Loucy (cell line): ENCODE measurements at regions not wholly inside any gene's neighbourhood (a gene's known extent, or its start where the extent isn't known, plus 50 kb on each side); places are given as distances from the start of the nearest gene placed in this dataset.

Source experiments
- H2AFZ ChIP-seq: fragments of 200-600 bp; sonication (generic); 2 replicates; pipeline ENCODE4 v1.6.0; 2016; ENCODE audit warnings: antibody characterized with exemption, mild to moderate bottlenecking, low read length, moderate library complexity
- H3F3A ChIP-seq: fragments of 200-600 bp; 2 replicates; pipeline ENCODE4 v1.6.0; 2016; ENCODE audit warnings: antibody characterized with exemption, low read depth, mild to moderate bottlenecking
- H3K27me3 ChIP-seq: fragments of 200-600 bp; sonication (generic); 2 replicates; pipeline ENCODE4 v1.6.1; 2014; ENCODE audit warnings: low read length, mild to moderate bottlenecking; ENCODE audit not compliant: insufficient read depth, poor library complexity, severe bottlenecking
- H3K36me3 ChIP-seq: fragments of 200-600 bp; sonication (generic); 2 replicates; pipeline ENCODE4 v1.6.1; 2016; ENCODE audit warnings: low read length; ENCODE audit not compliant: insufficient read depth
- H3K4me1 ChIP-seq: fragments of 200-600 bp; sonication (generic); 2 replicates; pipeline ENCODE4 v1.5.1; 2014; ENCODE audit warnings: low read length, mild to moderate bottlenecking; ENCODE audit not compliant: insufficient read depth, poor library complexity, severe bottlenecking
- H3K4me2 ChIP-seq: fragments of 200-600 bp; sonication (generic); 2 replicates; pipeline ENCODE4 v1.6.0; 2014; ENCODE audit warnings: antibody characterized with exemption, low read length, low read depth, mild to moderate bottlenecking; ENCODE audit not compliant: poor library complexity, severe bottlenecking
- H3K4me3 ChIP-seq: fragments of 200-600 bp; sonication (generic); 2 replicates; pipeline ENCODE4 v1.5.1; 2014; ENCODE audit warnings: low read length, mild to moderate bottlenecking, mixed read lengths; ENCODE audit not compliant: poor library complexity, severe bottlenecking
- H3K79me2 ChIP-seq: fragments of 200-600 bp; sonication (generic); 2 replicates; pipeline ENCODE4 v1.6.1; 2014; ENCODE audit warnings: low read length; ENCODE audit not compliant: insufficient read depth
- H3K9ac ChIP-seq: fragments of 200-600 bp; sonication (generic); 2 replicates; pipeline ENCODE4 v1.6.0; 2014; ENCODE audit warnings: mild to moderate bottlenecking, low read depth, low read length, moderate library complexity; ENCODE audit not compliant: poor library complexity, severe bottlenecking
- H3K9me2 ChIP-seq: fragments of 200-600 bp; sonication (generic); replicated peaks from 2 replicates; pipeline ENCODE4 v1.6.1; 2016; ENCODE audit warnings: low read depth, low read length, mixed read lengths
- H3K9me3 ChIP-seq: fragments of 200-600 bp; sonication (generic); 2 replicates; pipeline ENCODE4 v1.6.1; 2014; ENCODE audit warnings: mild to moderate bottlenecking, antibody characterized with exemption, low read length, low read depth; ENCODE audit not compliant: insufficient read depth
- H4K20me1 ChIP-seq: fragments of 200-600 bp; sonication (generic); 2 replicates; pipeline ENCODE4 v1.6.0; 2014; ENCODE audit warnings: antibody characterized with exemption, low read length, mild to moderate bottlenecking; ENCODE audit not compliant: insufficient read depth, poor library complexity, severe bottlenecking
- CTCF ChIP-seq: fragments of 200-600 bp; sonication (generic); conservative IDR thresholded peaks from 2 replicates; pipeline ENCODE4 v1.5.1; 2014; ENCODE audit warnings: mild to moderate bottlenecking, antibody characterized with exemption, low read length
- EZH2phosphoT487 ChIP-seq: fragments of 200-600 bp; IDR thresholded peaks from 2 replicates; pipeline ENCODE4 v1.6.1; 2018; ENCODE audit warnings: antibody characterized with exemption, mild to moderate bottlenecking, moderate library complexity, borderline replicate concordance

- Histone ChIP-seq H3K4me1 (no peaks in the 10 kb centered on the region), H3K4me3 (no peak overlapping the region), H2AFZ (no peak overlapping the region), H3K36me3 (no peaks in the 10 kb centered on the region), H3K9ac (no peak overlapping the region), H3K27me3 (no peaks in the 10 kb centered on the region), H3K9me3 (no peaks in the 10 kb centered on the region), H3K79me2 (no peaks in the 10 kb centered on the region), H4K20me1 (no peaks in the 10 kb centered on the region), H3K4me2 (no peak overlapping the region), H3F3A (no peaks in the 10 kb centered on the region), H3K9me2 (no peaks in the 10 kb centered on the region)
- TF ChIP-seq EZH2phosphoT487 (no peak), CTCF (no peak)
Measured at GRCh38 chr7:125847692-125848091, 918.1 kb upstream of the POT1 start.

- no peak overlapping the region for H3K4me3 ChIP-seq
- no peaks in the 10 kb centered on the region for H3K27me3 ChIP-seq
- no peaks in the 10 kb centered on the region for H4K20me1 ChIP-seq
- no peaks in the 10 kb centered on the region for H3K4me1 ChIP-seq
- H3K79me2 ChIP-seq = no peaks in the 10 kb centered on the region
- no peak overlapping the region for H3K4me2 ChIP-seq
- no peak overlapping the region for H3K9ac ChIP-seq
- H2AFZ ChIP-seq = no peak overlapping the region
- no peaks in the 10 kb centered on the region for H3K36me3 ChIP-seq
- H3F3A ChIP-seq = no peaks in the 10 kb centered on the region
- no peaks in the 10 kb centered on the region for H3K9me3 ChIP-seq
- no peaks in the 10 kb centered on the region for H3K9me2 ChIP-seq
- TF ChIP-seq EZH2phosphoT487 (no peak), CTCF (no peak)
Measured at GRCh38 chr7:125847055-125847454, 917.4 kb upstream of the POT1 start.

DNA sequence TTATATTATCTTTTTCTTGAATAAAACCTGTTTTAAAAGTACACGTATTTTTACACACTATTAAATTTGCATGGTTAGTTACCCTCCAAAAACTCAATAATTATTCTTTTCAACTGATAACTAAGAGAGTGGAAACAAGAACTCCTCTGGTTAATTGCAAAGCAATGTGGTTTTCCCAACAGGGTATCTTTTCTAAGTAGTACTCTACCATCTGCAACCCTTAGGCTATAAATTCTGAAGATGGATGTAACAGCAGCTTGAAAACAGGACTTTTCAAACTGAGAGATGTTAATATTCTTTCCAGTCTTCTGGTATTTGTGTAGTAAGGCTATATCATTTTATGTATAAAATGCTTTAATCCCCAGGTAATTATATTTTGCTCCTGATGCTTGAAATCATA lies 916.1 kb upstream of the POT1 start:
- H4K20me1 ChIP-seq = no peaks in the 10 kb centered on the region
- no peaks in the 10 kb centered on the region for H3K79me2 ChIP-seq
- H3K4me2 ChIP-seq = no peak overlapping the region
- H3K4me1 ChIP-seq = no peaks in the 10 kb centered on the region
- no peak overlapping the region for H3K9ac ChIP-seq
- H3K27me3 ChIP-seq = no peaks in the 10 kb centered on the region
- H3K36me3 ChIP-seq = no peaks in the 10 kb centered on the region
- H3F3A ChIP-seq = no peaks in the 10 kb centered on the region
- no peak overlapping the region for H2AFZ ChIP-seq
- H3K9me2 ChIP-seq = no peaks in the 10 kb centered on the region
- TF ChIP-seq CTCF (no peak), EZH2phosphoT487 (no peak)
- no peak overlapping the region for H3K4me3 ChIP-seq
- no peaks in the 10 kb centered on the region for H3K9me3 ChIP-seq
